ENCODE measurements at regions not wholly inside any gene's neighbourhood (a gene's known extent, or its start where the extent isn't known, plus 50 kb on each side); places are given as distances from the start of the nearest gene placed in this dataset.

- TF ChIP-seq CTCF (IDR thresholded peaks at IDR 0.05), result no peak
- TF ChIP-seq POLR2A (IDR thresholded peaks at IDR 0.05), result no peak
- TF ChIP-seq POLR2AphosphoS5 (IDR thresholded peaks at IDR 0.05; ENCODE audit: insufficient read depth in 1 of 2, low read depth in 1 of 2), result no peak
Measured at GRCh38 chr3:132262956-132263355, 54.3 kb upstream of the ACP3 start.
